ENCODE measurements at regions not wholly inside any gene's neighbourhood (a gene's known extent, or its start where the extent isn't known, plus 50 kb on each side); places are given as distances from the start of the nearest gene placed in this dataset.
A peak's percentile ranks its signal among the peaks of the same experiment; 100 is the strongest.

GRCh38 chr5:10921160-10921559 is 160.1 kb upstream of the DAP start:
- in situ Hi-C loops (cut with MboI; ENCODE audit: low pct_unique_long_range_greater_than_20kb, low sequenced_read_pairs, unreplicated experiment), result no loop called here
- DNase-seq (ENCODE audit: low spot score), result no peak
- TF ChIP-seq CTCF (IDR thresholded peaks at IDR 0.05; ENCODE audit: extremely low read depth, insufficient read depth, missing control alignments), result no peak

GRCh38 chr5:10920400-10920799 is 159.4 kb upstream of the DAP start:
- DNase-seq (ENCODE audit: low spot score), result no peak
- in situ Hi-C loops (cut with MboI; ENCODE audit: low pct_unique_long_range_greater_than_20kb, low sequenced_read_pairs, unreplicated experiment), result no loop called here
- no peak for TF ChIP-seq CTCF (IDR thresholded peaks at IDR 0.05; ENCODE audit: extremely low read depth, insufficient read depth, missing control alignments)

- no peak for TF ChIP-seq CTCF (IDR thresholded peaks at IDR 0.05; ENCODE audit: extremely low read depth, insufficient read depth, missing control alignments)
- DNase-seq (ENCODE audit: low spot score), result no peak
- in situ Hi-C loops (cut with MboI; ENCODE audit: low pct_unique_long_range_greater_than_20kb, low sequenced_read_pairs, unreplicated experiment), result no loop called here
Observed at GRCh38 chr5:10914741-10915480, 153.9 kb upstream of the DAP start.

- in situ Hi-C loops (cut with MboI; ENCODE audit: low pct_unique_long_range_greater_than_20kb, low sequenced_read_pairs, unreplicated experiment), result no loop called here
- DNase-seq (ENCODE audit: low spot score), result peak; percentile 30
- TF ChIP-seq CTCF (IDR thresholded peaks at IDR 0.05; ENCODE audit: extremely low read depth, insufficient read depth, missing control alignments), result no peak
Observed at GRCh38 chr5:10913841-10914240, 152.8 kb upstream of the DAP start.

- TF ChIP-seq CTCF (IDR thresholded peaks at IDR 0.05; ENCODE audit: extremely low read depth, insufficient read depth, missing control alignments), result no peak
- in situ Hi-C loops (cut with MboI; ENCODE audit: low pct_unique_long_range_greater_than_20kb, low sequenced_read_pairs, unreplicated experiment), result no loop called here
- no peak for DNase-seq (ENCODE audit: low spot score)
Observed at GRCh38 chr5:10913181-10913810, 152.3 kb upstream of the DAP start.

- TF ChIP-seq CTCF (IDR thresholded peaks at IDR 0.05; ENCODE audit: extremely low read depth, insufficient read depth, missing control alignments), result no peak
- in situ Hi-C loops (cut with MboI; ENCODE audit: low pct_unique_long_range_greater_than_20kb, low sequenced_read_pairs, unreplicated experiment), result no loop called here
- no peak for DNase-seq (ENCODE audit: low spot score)
Observed at GRCh38 chr5:10912435-10912834, 151.4 kb upstream of the DAP start.

Measured in GM13977 (cell line).